Large intestine (tissue), 3 donors: ENCODE measurements at regions not wholly inside any gene's neighbourhood (a gene's known extent, or its start where the extent isn't known, plus 50 kb on each side); places are given as distances from the start of the nearest gene placed in this dataset.
A peak's percentile ranks its signal among the peaks of the same experiment; 100 is the strongest.

Experiments
- DNase-seq, 2 donors: peaks; one replicate each; pipeline versions ENCODE4 v3.0.0 to v3.0.0-alpha.2; 2013
- H3K27ac ChIP-seq: one replicate; pipeline ENCODE4 v1.5.1; 2013; ENCODE audit warnings: low read length
- H3K27me3 ChIP-seq: 2 replicates; pipeline ENCODE4 v1.6.1; 2013; ENCODE audit warnings: low read length; ENCODE audit not compliant: control insufficient read depth, insufficient read depth
- H3K36me3 ChIP-seq: 2 replicates; pipeline ENCODE4 v1.6.1; 2013; ENCODE audit warnings: low read length; ENCODE audit not compliant: control insufficient read depth, insufficient read depth
- H3K4me1 ChIP-seq: one replicate; pipeline ENCODE4 v1.6.1; 2013; ENCODE audit warnings: low read length; ENCODE audit not compliant: control insufficient read depth, insufficient read depth
- H3K4me3 ChIP-seq: one replicate; pipeline ENCODE4 v1.5.1; 2013; ENCODE audit warnings: low read length
- H3K9me3 ChIP-seq: one replicate; pipeline ENCODE4 v1.6.1; 2013; ENCODE audit warnings: mild to moderate bottlenecking, low read depth, low read length, moderate library complexity; ENCODE audit not compliant: control insufficient read depth
- WGBS: methylation state at CpG from one replicate; pipeline ENCODE4 v1.1.5; 2013; ENCODE audit warnings: low lambda C conversion rate; ENCODE audit not compliant: insufficient coverage; 5-methylcytosine and 5-hydroxymethylcytosine counted together

GRCh38 chr2:234242459-234242836, 191.9 kb downstream of the SPP2 start:
- no CpG with 5 or more reads among the region's 3 CpGs for WGBS

GRCh38 chr2:234241656-234242458, 191.4 kb downstream of the SPP2 start:
- Histone ChIP-seq H3K36me3 (no peaks in the 10 kb centered on the region), H3K27ac (no peak overlapping the region)
- whole genome bisulfite sequencing, result 92% methylated on average over 5 of the region's 13 CpGs

More at GRCh38 chr2:234242459-234242836, 191.9 kb downstream of the SPP2 start:
- no peaks in the 10 kb centered on the region for H3K4me1 ChIP-seq
- H3K9me3 ChIP-seq, result peaks cover 2% of the 10 kb centered on the region
- H3K4me3 ChIP-seq, result no peak overlapping the region
- H3K27ac ChIP-seq, result no peak overlapping the region
- no peaks in the 10 kb centered on the region for H3K27me3 ChIP-seq
- no peaks in the 10 kb centered on the region for H3K36me3 ChIP-seq
- no peak for DNase-seq

GRCh38 chr2:234240917-234241316, 190.4 kb downstream of the SPP2 start:
- Histone ChIP-seq H3K36me3 (no peaks in the 10 kb centered on the region), H3K27me3 (no peaks in the 10 kb centered on the region), H3K4me3 (no peak overlapping the region), H3K9me3 (no peaks in the 10 kb centered on the region), H3K27ac (no peak overlapping the region), H3K4me1 (no peaks in the 10 kb centered on the region)
- WGBS, result no CpG with 5 or more reads among the region's 2 CpGs
- DNase-seq, result no peak

More at GRCh38 chr2:234241656-234242458, 191.4 kb downstream of the SPP2 start:
- no peak for DNase-seq
- H3K4me3 ChIP-seq, result no peak overlapping the region
- no peaks in the 10 kb centered on the region for H3K4me1 ChIP-seq
- no peaks in the 10 kb centered on the region for H3K27me3 ChIP-seq
- H3K9me3 ChIP-seq, result no peaks in the 10 kb centered on the region

GRCh38 chr2:234235191-234235590, 184.7 kb downstream of the SPP2 start:
- Histone ChIP-seq H3K4me3 (no peak overlapping the region), H3K27me3 (no peaks in the 10 kb centered on the region), H3K36me3 (no peaks in the 10 kb centered on the region), H3K27ac (no peak overlapping the region), H3K9me3 (no peaks in the 10 kb centered on the region), H3K4me1 (no peaks in the 10 kb centered on the region)
- DNase-seq, result no peak

GRCh38 chr2:234231460-234231859, 181.0 kb downstream of the SPP2 start:
- Histone ChIP-seq H3K9me3 (no peaks in the 10 kb centered on the region), H3K4me1 (no peaks in the 10 kb centered on the region), H3K27ac (no peak overlapping the region), H3K27me3 (no peaks in the 10 kb centered on the region), H3K36me3 (no peaks in the 10 kb centered on the region), H3K4me3 (no peak overlapping the region)
- 100% methylated on average over 1 of the region's 1 CpG for WGBS
- no peak for DNase-seq

GRCh38 chr2:234219046-234219310, 168.5 kb downstream of the SPP2 start:
- no peaks in the 10 kb centered on the region for H3K27me3 ChIP-seq
- H3K27ac ChIP-seq, result no peak overlapping the region
- H3K4me1 ChIP-seq, result no peaks in the 10 kb centered on the region
- WGBS, result 60% methylated on average over 1 of the region's 4 CpGs
- DNase-seq, result no peak
- no peak overlapping the region for H3K4me3 ChIP-seq
- no peaks in the 10 kb centered on the region for H3K36me3 ChIP-seq
- H3K9me3 ChIP-seq, result no peaks in the 10 kb centered on the region

GRCh38 chr2:234218266-234219045, 168.0 kb downstream of the SPP2 start:
- WGBS, result no CpG with 5 or more reads among the region's 11 CpGs
- Histone ChIP-seq H3K9me3 (no peaks in the 10 kb centered on the region), H3K36me3 (no peaks in the 10 kb centered on the region), H3K4me3 (no peak overlapping the region), H3K4me1 (no peaks in the 10 kb centered on the region), H3K27ac (no peak overlapping the region), H3K27me3 (no peaks in the 10 kb centered on the region)
- peak; percentile 9 to 68 for DNase-seq

- H3K4me3 ChIP-seq, result no peak overlapping the region
- peak in 1 of 2 donors; percentile 2 for DNase-seq
- peaks cover 5% of the 10 kb centered on the region for H3K4me1 ChIP-seq
- no peak overlapping the region for H3K27ac ChIP-seq
- no CpG with 5 or more reads among the region's 8 CpGs for WGBS
- H3K36me3 ChIP-seq, result no peaks in the 10 kb centered on the region
- H3K27me3 ChIP-seq, result no peaks in the 10 kb centered on the region
- no peaks in the 10 kb centered on the region for H3K9me3 ChIP-seq
Observed at GRCh38 chr2:234212534-234212933, 162.0 kb downstream of the SPP2 start.

- H3K4me3 ChIP-seq, result no peak overlapping the region
- H3K9me3 ChIP-seq, result peaks cover 3% of the 10 kb centered on the region
- DNase-seq, result peak; percentile 14 to 56
- H3K27me3 ChIP-seq, result no peaks in the 10 kb centered on the region
- H3K36me3 ChIP-seq, result no peaks in the 10 kb centered on the region
- H3K27ac ChIP-seq, result no peak overlapping the region
- peaks cover 5% of the 10 kb centered on the region for H3K4me1 ChIP-seq
- 17% methylated on average over 1 of the region's 4 CpGs for WGBS
Observed at GRCh38 chr2:234211797-234212196, 161.3 kb downstream of the SPP2 start.

- H3K36me3 ChIP-seq, result no peaks in the 10 kb centered on the region
- peaks cover 6% of the 10 kb centered on the region for H3K9me3 ChIP-seq
- H3K27ac ChIP-seq, result no peak overlapping the region
- H3K27me3 ChIP-seq, result no peaks in the 10 kb centered on the region
- WGBS, result no CpG with 5 or more reads among the region's 2 CpGs
- DNase-seq, result no peak
- no peaks in the 10 kb centered on the region for H3K4me1 ChIP-seq
- H3K4me3 ChIP-seq, result no peak overlapping the region
Observed at GRCh38 chr2:234206738-234207137, 156.2 kb downstream of the SPP2 start.
